ENCODE measurements at regions not wholly inside any gene's neighbourhood (a gene's known extent, or its start where the extent isn't known, plus 50 kb on each side); places are given as distances from the start of the nearest gene placed in this dataset.

DNA sequence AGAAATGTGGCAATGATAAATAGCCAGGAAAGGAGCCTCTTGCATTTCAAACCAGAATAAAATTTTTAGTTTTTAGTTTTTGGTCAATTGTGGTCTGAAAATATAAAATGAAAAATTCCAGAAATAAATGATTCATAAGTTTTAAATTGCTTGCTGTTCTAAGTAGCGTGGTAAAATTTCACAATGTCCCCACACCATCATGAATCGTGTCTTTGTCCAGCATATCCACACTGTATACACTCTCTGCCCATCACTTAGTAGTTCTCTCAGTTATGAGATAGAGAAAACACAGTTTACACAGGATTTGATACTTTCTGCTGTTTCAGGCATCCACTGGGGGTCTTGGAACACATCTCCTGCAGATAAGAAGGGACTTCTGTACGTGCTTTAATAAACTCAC is 783.9 kb downstream of the TSN start:
- ATAC-seq (ENCODE audit: low read depth) (no peak), DNase-seq (no peak)
- no peaks in the 10 kb centered on the region for H3K79me2 ChIP-seq (ENCODE audit: control insufficient read depth, insufficient read depth, low read length)
- no peaks in the 10 kb centered on the region for H3K4me1 Mint-ChIP-seq
- no peaks in the 10 kb centered on the region for H3K27me3 ChIP-seq (replicated peaks in 1 of 4; ENCODE audit: control extremely low read depth in 1 of 4, control insufficient read depth in 3 of 4, insufficient read depth in 4 of 4, low read length in 3 of 4)
- no peaks in the 10 kb centered on the region for H3K4me1 ChIP-seq (ENCODE audit: control insufficient read depth in 2 of 2, insufficient read depth in 2 of 2, low read length in 2 of 2)
- H3K27ac Mint-ChIP-seq, result no peak overlapping the region
- no peak overlapping the region for H3K9ac ChIP-seq (ENCODE audit: low read length)
- TF ChIP-seq, protein P1, sequence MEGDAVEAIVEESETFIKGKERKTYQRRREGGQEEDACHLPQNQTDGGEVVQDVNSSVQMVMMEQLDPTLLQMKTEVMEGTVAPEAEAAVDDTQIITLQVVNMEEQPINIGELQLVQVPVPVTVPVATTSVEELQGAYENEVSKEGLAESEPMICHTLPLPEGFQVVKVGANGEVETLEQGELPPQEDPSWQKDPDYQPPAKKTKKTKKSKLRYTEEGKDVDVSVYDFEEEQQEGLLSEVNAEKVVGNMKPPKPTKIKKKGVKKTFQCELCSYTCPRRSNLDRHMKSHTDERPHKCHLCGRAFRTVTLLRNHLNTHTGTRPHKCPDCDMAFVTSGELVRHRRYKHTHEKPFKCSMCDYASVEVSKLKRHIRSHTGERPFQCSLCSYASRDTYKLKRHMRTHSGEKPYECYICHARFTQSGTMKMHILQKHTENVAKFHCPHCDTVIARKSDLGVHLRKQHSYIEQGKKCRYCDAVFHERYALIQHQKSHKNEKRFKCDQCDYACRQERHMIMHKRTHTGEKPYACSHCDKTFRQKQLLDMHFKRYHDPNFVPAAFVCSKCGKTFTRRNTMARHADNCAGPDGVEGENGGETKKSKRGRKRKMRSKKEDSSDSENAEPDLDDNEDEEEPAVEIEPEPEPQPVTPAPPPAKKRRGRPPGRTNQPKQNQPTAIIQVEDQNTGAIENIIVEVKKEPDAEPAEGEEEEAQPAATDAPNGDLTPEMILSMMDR (IDR thresholded peaks at IDR 0.05), result no peak
- no peak for TF ChIP-seq EZH2 (IDR thresholded peaks at IDR 0.05; ENCODE audit: borderline replicate concordance, insufficient read depth, low read depth, low read length, poor library complexity, severe bottlenecking)
- 100% methylated on average over 1 of the region's 3 CpGs for WGBS (ENCODE audit: insufficient coverage)
- H4K20me1 ChIP-seq (ENCODE audit: control insufficient read depth, insufficient read depth, low read length, poor library complexity, severe bottlenecking), result no peaks in the 10 kb centered on the region
- H3K27ac ChIP-seq (ENCODE audit: low read length in 2 of 2), result no peak overlapping the region
- no peaks in the 10 kb centered on the region for H3K36me3 ChIP-seq (replicated peaks in 1 of 2; ENCODE audit: control extremely low read depth in 1 of 2, control insufficient read depth in 1 of 2, extremely low read depth in 1 of 2, insufficient read depth in 2 of 2, low read length in 1 of 2)
- no peak overlapping the region for H3K4me3 Mint-ChIP-seq
- ChIA-PET POLR2A (no interaction called here), CTCF (no interaction called here)
- intact Hi-C loops (cut with micrococcal nuclease), result no loop called here
- H2AFZ ChIP-seq (ENCODE audit: insufficient read depth, low read depth, low read length, poor library complexity, severe bottlenecking), result no peak overlapping the region
- H3K4me2 ChIP-seq (replicated peaks; ENCODE audit: low read depth, low read length, poor library complexity, severe bottlenecking), result no peak overlapping the region
- H3K27me3 Mint-ChIP-seq, result no peaks in the 10 kb centered on the region
- peaks cover 6% of the 10 kb centered on the region for H3K9me3 Mint-ChIP-seq (ENCODE audit: insufficient read depth)
- H3K9me3 ChIP-seq (ENCODE audit: control extremely low read depth in 1 of 3, control insufficient read depth in 2 of 3, insufficient read depth in 1 of 3, low read length in 2 of 3), result no peaks in the 10 kb centered on the region
- H3K4me3 ChIP-seq (ENCODE audit: control extremely low read depth in 1 of 5, extremely low read depth in 1 of 5, insufficient read depth in 1 of 5, low read depth in 2 of 5, low read length in 4 of 5), result no peak overlapping the region

DNA sequence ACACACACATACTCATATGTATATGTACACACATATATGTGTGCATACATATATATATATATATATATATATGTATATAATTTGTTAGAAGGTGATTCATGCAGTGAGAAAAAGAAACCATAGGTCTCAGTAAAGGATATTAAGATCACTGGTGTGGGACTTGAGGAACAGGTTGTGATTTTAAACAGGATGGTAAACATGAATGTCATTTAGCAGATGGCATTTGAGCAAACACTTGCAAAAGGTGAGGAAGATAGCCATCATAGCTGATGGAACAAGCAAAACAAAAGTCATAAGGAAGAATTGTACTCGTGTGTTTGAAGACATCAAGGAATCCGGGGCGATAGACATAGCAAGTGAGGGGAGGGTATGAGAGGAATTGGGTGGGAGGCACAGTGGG is 784.5 kb downstream of the TSN start:
- Mint-ChIP-seq H3K9me3 (ENCODE audit: insufficient read depth) (peaks cover 6% of the 10 kb centered on the region), H3K27ac (no peak overlapping the region)
- POLR2A ChIA-PET, result no interaction called here

More for the DNA sequence above, 784.5 kb downstream of the TSN start:
- H2AFZ ChIP-seq (ENCODE audit: insufficient read depth, low read depth, low read length, poor library complexity, severe bottlenecking), result no peak overlapping the region
- Mint-ChIP-seq H3K4me1 (no peaks in the 10 kb centered on the region), H3K27me3 (no peaks in the 10 kb centered on the region), H3K4me3 (no peak overlapping the region)
- CTCF ChIA-PET, result no interaction called here
- H4K20me1 ChIP-seq (ENCODE audit: control insufficient read depth, insufficient read depth, low read length, poor library complexity, severe bottlenecking), result no peaks in the 10 kb centered on the region
- H3K9ac ChIP-seq (ENCODE audit: low read length), result no peak overlapping the region
- H3K4me3 ChIP-seq (ENCODE audit: control extremely low read depth in 1 of 5, extremely low read depth in 1 of 5, insufficient read depth in 1 of 5, low read depth in 2 of 5, low read length in 4 of 5), result no peak overlapping the region
- no peaks in the 10 kb centered on the region for H3K27me3 ChIP-seq (replicated peaks in 1 of 4; ENCODE audit: control extremely low read depth in 1 of 4, control insufficient read depth in 3 of 4, insufficient read depth in 4 of 4, low read length in 3 of 4)
- intact Hi-C loops (cut with micrococcal nuclease), result no loop called here
- H3K36me3 ChIP-seq (replicated peaks in 1 of 2; ENCODE audit: control extremely low read depth in 1 of 2, control insufficient read depth in 1 of 2, extremely low read depth in 1 of 2, insufficient read depth in 2 of 2, low read length in 1 of 2), result no peaks in the 10 kb centered on the region
- DNase-seq (no peak), ATAC-seq (ENCODE audit: low read depth) (no peak)
- TF ChIP-seq, protein P1 (IDR thresholded peaks at IDR 0.05), result no peak
- TF ChIP-seq EZH2 (IDR thresholded peaks at IDR 0.05; ENCODE audit: borderline replicate concordance, insufficient read depth, low read depth, low read length, poor library complexity, severe bottlenecking), result no peak
- H3K79me2 ChIP-seq (ENCODE audit: control insufficient read depth, insufficient read depth, low read length), result no peaks in the 10 kb centered on the region
- no peak overlapping the region for H3K27ac ChIP-seq (ENCODE audit: low read length in 2 of 2)
- H3K9me3 ChIP-seq (ENCODE audit: control extremely low read depth in 1 of 3, control insufficient read depth in 2 of 3, insufficient read depth in 1 of 3, low read length in 2 of 3), result no peaks in the 10 kb centered on the region
- WGBS (ENCODE audit: insufficient coverage), result 76% methylated on average over 3 of the region's 3 CpGs
- no peaks in the 10 kb centered on the region for H3K4me1 ChIP-seq (ENCODE audit: control insufficient read depth in 2 of 2, insufficient read depth in 2 of 2, low read length in 2 of 2)
- H3K4me2 ChIP-seq (replicated peaks; ENCODE audit: low read depth, low read length, poor library complexity, severe bottlenecking), result no peak overlapping the region
